ENCODE measurements at regions not wholly inside any gene's neighbourhood (a gene's known extent, or its start where the extent isn't known, plus 50 kb on each side); places are given as distances from the start of the nearest gene placed in this dataset.

DNA sequence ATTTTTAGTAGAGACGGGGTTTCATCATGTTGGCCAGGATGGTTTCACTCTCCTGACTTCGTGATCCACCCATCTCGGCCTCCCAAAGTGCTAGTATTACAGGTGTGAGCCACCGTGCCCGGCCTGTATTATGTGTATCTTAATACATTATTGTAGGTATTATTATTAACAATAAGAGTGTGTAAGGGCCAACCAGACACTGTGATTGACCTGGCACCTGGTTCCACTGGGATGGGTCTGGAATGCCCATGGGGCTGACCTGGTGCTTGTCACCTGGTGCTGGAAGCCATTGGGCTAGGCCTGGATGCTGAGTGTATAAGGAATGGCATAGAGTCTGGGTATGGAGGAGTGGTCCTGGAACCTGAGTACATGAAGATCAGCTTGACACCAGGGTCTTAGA lies 906.9 kb upstream of the TMEFF2 start:
- Histone ChIP-seq H3K36me3 (ENCODE audit: insufficient read depth, low read length) (no peaks in the 10 kb centered on the region), H2AFZ (ENCODE audit: low read length) (no peak overlapping the region), H3K4me2 (ENCODE audit: low read length) (no peak overlapping the region), H3K9me3 (ENCODE audit: low read length) (no peaks in the 10 kb centered on the region), H3K4me3 (ENCODE audit: low read depth, low read length, poor library complexity, severe bottlenecking) (no peak overlapping the region), H4K20me1 (ENCODE audit: insufficient read depth, low read length) (no peaks in the 10 kb centered on the region), H3K9me2 (ENCODE audit: insufficient read depth, low read length) (no peaks in the 10 kb centered on the region), H3K4me1 (ENCODE audit: insufficient read depth, low read length, poor library complexity, severe bottlenecking) (no peaks in the 10 kb centered on the region), H3K27ac (ENCODE audit: low read depth, low read length, poor library complexity, severe bottlenecking) (no peak overlapping the region), H3K79me2 (ENCODE audit: insufficient read depth, low read depth, low read length) (no peaks in the 10 kb centered on the region)
- BruUV-seq (replicated peaks) = no TSS peak
- ChIA-PET POLR2A (no interaction called here), CTCF (ENCODE audit: unreplicated experiment) (no interaction called here)
- DNase-seq (ENCODE audit: low spot score) = no peak
- intact Hi-C loops (cut with micrococcal nuclease; ENCODE audit: unreplicated experiment) = no loop called here
- no peak for TF ChIP-seq EZH2phosphoT487 (IDR thresholded peaks at IDR 0.05; ENCODE audit: borderline replicate concordance, low read depth, low read length)
- TF ChIP-seq, protein P1, sequence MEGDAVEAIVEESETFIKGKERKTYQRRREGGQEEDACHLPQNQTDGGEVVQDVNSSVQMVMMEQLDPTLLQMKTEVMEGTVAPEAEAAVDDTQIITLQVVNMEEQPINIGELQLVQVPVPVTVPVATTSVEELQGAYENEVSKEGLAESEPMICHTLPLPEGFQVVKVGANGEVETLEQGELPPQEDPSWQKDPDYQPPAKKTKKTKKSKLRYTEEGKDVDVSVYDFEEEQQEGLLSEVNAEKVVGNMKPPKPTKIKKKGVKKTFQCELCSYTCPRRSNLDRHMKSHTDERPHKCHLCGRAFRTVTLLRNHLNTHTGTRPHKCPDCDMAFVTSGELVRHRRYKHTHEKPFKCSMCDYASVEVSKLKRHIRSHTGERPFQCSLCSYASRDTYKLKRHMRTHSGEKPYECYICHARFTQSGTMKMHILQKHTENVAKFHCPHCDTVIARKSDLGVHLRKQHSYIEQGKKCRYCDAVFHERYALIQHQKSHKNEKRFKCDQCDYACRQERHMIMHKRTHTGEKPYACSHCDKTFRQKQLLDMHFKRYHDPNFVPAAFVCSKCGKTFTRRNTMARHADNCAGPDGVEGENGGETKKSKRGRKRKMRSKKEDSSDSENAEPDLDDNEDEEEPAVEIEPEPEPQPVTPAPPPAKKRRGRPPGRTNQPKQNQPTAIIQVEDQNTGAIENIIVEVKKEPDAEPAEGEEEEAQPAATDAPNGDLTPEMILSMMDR (conservative IDR thresholded peaks at IDR 0.05; ENCODE audit: low read length) = no peak

DNA sequence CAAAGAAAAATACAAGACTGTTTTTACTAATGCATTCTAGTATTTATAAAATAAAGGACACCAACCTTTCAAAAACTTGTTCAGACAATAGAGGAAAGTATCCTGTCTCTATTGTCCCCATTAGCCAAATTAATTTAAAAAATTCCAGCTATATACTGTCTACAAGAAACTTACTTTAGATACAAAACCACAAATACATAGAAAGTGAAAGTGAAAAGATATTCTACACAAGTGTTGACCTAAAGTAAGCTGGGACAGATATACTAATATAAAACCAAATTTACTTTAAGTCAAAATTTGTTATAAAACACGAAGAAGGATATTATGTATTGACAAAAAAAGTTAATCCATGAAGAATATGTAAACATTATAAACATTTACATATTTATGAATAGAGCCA lies 893.3 kb upstream of the TMEFF2 start:
- Histone ChIP-seq H3K9me2 (ENCODE audit: insufficient read depth, low read length) (no peaks in the 10 kb centered on the region), H3K27ac (ENCODE audit: low read depth, low read length, poor library complexity, severe bottlenecking) (no peak overlapping the region), H3K36me3 (ENCODE audit: insufficient read depth, low read length) (no peaks in the 10 kb centered on the region), H3K4me3 (ENCODE audit: low read depth, low read length, poor library complexity, severe bottlenecking) (no peak overlapping the region), H4K20me1 (ENCODE audit: insufficient read depth, low read length) (no peaks in the 10 kb centered on the region), H3K4me2 (ENCODE audit: low read length) (no peak overlapping the region), H3K9me3 (ENCODE audit: low read length) (no peaks in the 10 kb centered on the region), H2AFZ (ENCODE audit: low read length) (no peak overlapping the region), H3K4me1 (ENCODE audit: insufficient read depth, low read length, poor library complexity, severe bottlenecking) (no peaks in the 10 kb centered on the region), H3K79me2 (ENCODE audit: insufficient read depth, low read depth, low read length) (no peaks in the 10 kb centered on the region)
- POLR2A ChIA-PET = no interaction called here
- BruUV-seq (replicated peaks) = no TSS peak
- intact Hi-C loops (cut with micrococcal nuclease; ENCODE audit: unreplicated experiment) = no loop called here
- DNase-seq (ENCODE audit: low spot score) = no peak
- CTCF ChIA-PET (ENCODE audit: unreplicated experiment) = no interaction called here
- TF ChIP-seq EZH2phosphoT487 (IDR thresholded peaks at IDR 0.05; ENCODE audit: borderline replicate concordance, low read depth, low read length) = no peak
- TF ChIP-seq, protein P1 (conservative IDR thresholded peaks at IDR 0.05; ENCODE audit: low read length) = no peak

DNA sequence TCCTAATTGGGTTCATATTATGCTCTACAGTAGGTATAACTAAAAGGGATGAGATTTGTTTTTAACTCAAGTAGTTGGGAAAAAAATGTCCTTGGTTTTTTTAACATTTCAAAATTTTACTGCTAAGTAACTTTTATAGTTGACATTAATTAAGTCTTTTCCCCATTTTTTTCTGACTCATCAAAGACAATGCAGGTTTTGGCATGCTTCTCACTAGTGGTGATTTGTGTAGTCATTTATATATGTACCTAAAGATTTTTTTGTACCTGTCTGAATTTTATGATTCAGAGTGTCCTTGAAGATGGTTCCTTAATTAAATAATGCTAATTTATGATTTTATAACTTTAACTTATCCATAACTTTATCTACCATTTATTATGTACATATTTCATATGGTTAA lies 882.3 kb upstream of the TMEFF2 start:
- Histone ChIP-seq H3K4me3 (ENCODE audit: low read depth, low read length, poor library complexity, severe bottlenecking) (no peak overlapping the region), H3K27ac (ENCODE audit: low read depth, low read length, poor library complexity, severe bottlenecking) (no peak overlapping the region), H3K4me1 (ENCODE audit: insufficient read depth, low read length, poor library complexity, severe bottlenecking) (no peaks in the 10 kb centered on the region), H3K4me2 (ENCODE audit: low read length) (no peak overlapping the region), H4K20me1 (ENCODE audit: insufficient read depth, low read length) (no peaks in the 10 kb centered on the region), H2AFZ (ENCODE audit: low read length) (no peak overlapping the region), H3K9me3 (ENCODE audit: low read length) (no peaks in the 10 kb centered on the region), H3K9me2 (ENCODE audit: insufficient read depth, low read length) (no peaks in the 10 kb centered on the region), H3K79me2 (ENCODE audit: insufficient read depth, low read depth, low read length) (no peaks in the 10 kb centered on the region), H3K36me3 (ENCODE audit: insufficient read depth, low read length) (no peaks in the 10 kb centered on the region)
- DNase-seq (ENCODE audit: low spot score) = no peak
- ChIA-PET POLR2A (no interaction called here), CTCF (ENCODE audit: unreplicated experiment) (interaction anchor here (0.6 kb wide), 1 partner anchor 200 kb away, joined by 3 read pairs; no protein-coding TSS in a partner anchor)
- no TSS peak for BruUV-seq (replicated peaks)
- intact Hi-C loops (cut with micrococcal nuclease; ENCODE audit: unreplicated experiment) = no loop called here
- TF ChIP-seq, protein P1 (conservative IDR thresholded peaks at IDR 0.05; ENCODE audit: low read length) = no peak
- no peak for TF ChIP-seq EZH2phosphoT487 (IDR thresholded peaks at IDR 0.05; ENCODE audit: borderline replicate concordance, low read depth, low read length)
